SJCRH30 (cell line): ENCODE measurements at regions not wholly inside any gene's neighbourhood (a gene's known extent, or its start where the extent isn't known, plus 50 kb on each side); places are given as distances from the start of the nearest gene placed in this dataset.
A peak's percentile ranks its signal among the peaks of the same experiment; 100 is the strongest.

Experiments used
- DNase-seq, 2 experiments: peaks; one replicate each; pipeline ENCODE4 v3.0.0-alpha.2; 2015 to 2020
- H3K27ac ChIP-seq: fragments of 250-450 bp; sonication (Bioruptor Pico); 2 replicates; pipeline ENCODE4 v1.5.1; 2020; ENCODE audit warnings: mild to moderate bottlenecking, moderate library complexity
- H3K27me3 ChIP-seq: fragments of 250-450 bp; sonication (Bioruptor Pico); 2 replicates; pipeline ENCODE4 v1.5.1; 2020; ENCODE audit warnings: mild to moderate bottlenecking, moderate library complexity
- H3K36me3 ChIP-seq: fragments of 250-450 bp; sonication (Bioruptor Pico); 2 replicates; pipeline ENCODE4 v1.5.1; 2020; ENCODE audit warnings: mild to moderate bottlenecking, moderate library complexity
- H3K4me1 ChIP-seq: fragments of 250-450 bp; sonication (Bioruptor Pico); 2 replicates; pipeline ENCODE4 v1.5.1; 2020; ENCODE audit warnings: mild to moderate bottlenecking, moderate library complexity
- H3K4me3 ChIP-seq: fragments of 250-450 bp; sonication (Bioruptor Pico); 2 replicates; pipeline ENCODE4 v1.5.1; 2020; ENCODE audit warnings: mild to moderate bottlenecking, moderate library complexity
- H3K9me3 ChIP-seq: fragments of 250-450 bp; sonication (Bioruptor Pico); replicated peaks from 2 replicates; pipeline ENCODE4 v1.5.1; 2020; ENCODE audit warnings: mild to moderate bottlenecking, moderate library complexity

DNA sequence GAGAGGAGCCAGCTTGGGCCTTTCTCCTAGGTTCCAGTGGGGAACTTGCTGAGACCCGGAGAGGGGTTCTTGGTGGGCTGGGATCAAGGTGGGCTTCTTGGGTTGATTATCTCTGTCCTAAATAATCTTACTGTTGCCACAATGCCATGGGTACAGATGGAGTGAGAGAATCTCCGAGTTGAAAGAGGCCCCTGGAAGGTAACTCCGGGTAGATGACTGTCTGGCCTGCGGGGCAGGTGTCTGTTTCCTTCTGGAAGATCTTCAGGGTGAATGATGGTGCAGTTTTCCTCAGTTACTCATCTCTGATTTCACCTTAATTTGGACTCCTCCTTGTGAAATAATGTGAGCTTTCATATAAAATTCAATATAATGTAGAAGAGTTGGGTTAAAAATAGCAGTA, 159.4 kb downstream of the ACTR3 start:
- no peaks in the 10 kb centered on the region for H3K36me3 ChIP-seq
- no peak overlapping the region for H3K4me3 ChIP-seq
- DNase-seq: no peak
- no peaks in the 10 kb centered on the region for H3K4me1 ChIP-seq
- no peak overlapping the region for H3K27ac ChIP-seq
- no peaks in the 10 kb centered on the region for H3K27me3 ChIP-seq
- no peaks in the 10 kb centered on the region for H3K9me3 ChIP-seq

DNA sequence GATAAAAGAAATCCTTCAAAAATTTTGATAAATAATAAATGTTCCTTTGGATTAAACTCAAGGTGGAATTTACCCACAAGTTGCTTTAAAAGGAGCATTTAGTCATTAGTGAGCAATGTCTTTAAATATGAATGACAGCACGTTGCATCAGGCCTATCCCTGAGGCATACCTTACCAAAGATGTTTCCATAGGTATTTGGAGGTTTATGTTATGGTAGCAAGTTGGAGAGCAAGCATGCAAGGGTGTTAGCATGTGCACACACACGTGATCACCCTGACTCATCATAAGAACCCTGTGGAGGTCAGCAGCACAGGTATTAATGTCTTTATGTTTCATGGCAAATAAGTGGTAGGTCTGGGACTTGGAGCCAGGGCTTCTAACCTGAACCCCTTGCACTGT, 159.9 kb downstream of the ACTR3 start:
- Histone ChIP-seq H3K4me1 (no peaks in the 10 kb centered on the region), H3K27ac (no peak overlapping the region), H3K4me3 (no peak overlapping the region), H3K27me3 (no peaks in the 10 kb centered on the region), H3K36me3 (no peaks in the 10 kb centered on the region), H3K9me3 (no peaks in the 10 kb centered on the region)
- no peak for DNase-seq

DNA sequence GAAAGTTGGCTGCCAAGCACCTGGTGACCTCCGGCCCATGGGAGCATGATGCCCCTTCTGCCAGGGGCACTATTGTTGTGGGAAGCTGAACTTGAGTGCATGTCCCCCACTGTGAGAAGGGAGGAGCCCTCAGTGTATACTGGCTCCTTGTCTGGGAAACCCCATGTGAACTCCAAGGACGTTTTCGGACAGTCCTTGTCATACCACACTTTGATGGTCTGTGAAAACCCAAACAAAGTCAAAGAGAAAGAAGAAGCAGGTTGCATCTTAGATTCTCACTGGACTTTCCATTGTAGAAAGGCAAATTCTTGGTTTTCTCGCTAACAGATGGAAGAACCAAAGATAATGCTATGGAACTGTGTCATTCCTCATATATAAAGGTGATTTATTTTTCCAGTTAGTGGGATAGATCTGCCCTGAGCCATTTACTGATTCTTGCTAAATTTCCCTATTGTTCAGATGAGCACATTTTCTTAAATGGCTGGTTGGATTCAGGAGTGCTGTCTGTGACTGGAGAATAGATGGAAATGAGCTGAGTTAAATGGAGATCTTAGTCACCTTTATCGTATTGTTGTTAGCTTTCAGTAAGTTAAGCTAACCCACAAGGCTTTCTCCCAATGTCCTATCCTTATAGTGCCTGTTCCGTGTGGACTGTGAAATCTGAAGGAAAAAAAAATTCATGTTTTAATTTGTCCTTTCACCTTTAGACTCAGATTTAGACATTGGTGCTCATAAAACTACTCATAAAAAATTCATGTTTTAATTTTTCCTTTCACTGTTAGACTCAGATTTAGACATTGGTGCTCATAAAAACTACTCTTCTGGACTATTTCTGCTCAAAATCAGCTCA, 166.6 kb downstream of the ACTR3 start:
- DNase-seq: no peak
- Histone ChIP-seq H3K9me3 (no peaks in the 10 kb centered on the region), H3K27me3 (no peaks in the 10 kb centered on the region)

DNA sequence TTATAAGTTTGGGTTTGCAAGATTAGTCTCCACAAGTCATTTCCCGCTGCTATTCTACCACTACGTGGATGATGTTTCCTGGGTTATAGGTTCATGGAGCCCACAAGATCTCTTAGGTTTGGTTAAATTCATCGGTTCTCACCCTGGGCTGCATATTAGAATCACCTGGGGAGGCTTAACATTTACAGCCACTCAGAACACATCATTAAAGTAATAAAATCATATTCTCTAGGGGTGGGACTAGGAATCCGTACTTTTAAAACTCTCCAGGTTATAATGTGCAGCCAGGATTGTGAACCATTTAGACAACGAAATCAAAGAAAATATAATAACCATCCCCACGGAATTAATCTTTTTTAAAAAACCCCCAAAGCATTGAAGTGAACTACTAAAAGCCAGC, 167.7 kb downstream of the ACTR3 start:
- Histone ChIP-seq H3K4me3 (no peak overlapping the region), H3K27me3 (no peaks in the 10 kb centered on the region), H3K4me1 (no peaks in the 10 kb centered on the region), H3K27ac (no peak overlapping the region), H3K36me3 (no peaks in the 10 kb centered on the region), H3K9me3 (no peaks in the 10 kb centered on the region)
- no peak for DNase-seq

More for the DNA sequence above, 166.6 kb downstream of the ACTR3 start:
- Histone ChIP-seq H3K36me3 (no peaks in the 10 kb centered on the region), H3K4me3 (no peak overlapping the region), H3K27ac (no peak overlapping the region), H3K4me1 (no peaks in the 10 kb centered on the region)

DNA sequence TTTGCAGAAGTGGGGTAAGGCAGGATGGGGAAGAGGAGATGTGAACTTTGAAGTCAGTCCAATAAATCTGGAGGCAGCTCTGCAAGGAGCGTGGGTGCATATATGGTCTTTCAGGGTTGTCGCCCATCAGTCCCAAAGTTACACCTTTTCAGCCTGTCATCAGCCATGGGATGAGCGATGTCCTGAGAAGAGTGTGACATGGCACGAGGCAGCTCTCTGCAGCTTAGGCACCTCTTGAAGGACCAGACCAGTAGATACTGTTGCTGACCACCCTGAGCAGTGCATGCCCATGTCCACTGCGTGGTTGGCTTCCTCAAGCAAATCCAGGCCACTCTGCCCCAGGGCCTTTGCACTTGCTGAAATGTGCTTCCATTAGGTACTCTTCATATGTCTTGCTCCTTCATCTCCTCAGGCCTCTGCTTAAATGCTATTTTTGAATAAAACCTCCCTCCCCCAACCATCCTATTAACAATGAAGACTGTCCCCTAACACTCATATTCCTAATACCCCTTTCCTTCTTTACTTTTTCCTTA, 171.7 kb downstream of the ACTR3 start:
- no peak overlapping the region for H3K4me3 ChIP-seq
- no peaks in the 10 kb centered on the region for H3K9me3 ChIP-seq
- no peaks in the 10 kb centered on the region for H3K36me3 ChIP-seq
- no peaks in the 10 kb centered on the region for H3K4me1 ChIP-seq
- DNase-seq: no peak
- no peak overlapping the region for H3K27ac ChIP-seq
- no peaks in the 10 kb centered on the region for H3K27me3 ChIP-seq

DNA sequence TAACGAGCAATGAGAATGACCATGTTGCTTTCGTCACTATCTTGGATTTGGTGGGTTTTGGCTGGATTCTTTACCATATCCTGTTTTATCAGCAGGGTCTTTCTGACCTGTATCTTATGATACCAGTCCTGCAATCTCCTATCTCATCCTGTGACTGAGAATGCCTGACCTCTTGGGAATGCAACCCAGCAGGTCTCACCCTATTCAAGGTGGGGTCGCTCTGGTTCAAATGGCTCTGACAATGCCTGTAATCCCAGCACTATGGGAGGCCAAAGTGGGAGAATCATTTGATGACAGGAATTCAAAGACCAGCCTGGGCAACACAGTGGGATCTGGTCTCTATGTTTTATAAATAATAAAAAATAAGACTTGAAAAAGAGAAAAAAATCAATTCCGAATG, 173.5 kb downstream of the ACTR3 start:
- no peak overlapping the region for H3K27ac ChIP-seq
- H3K4me1 ChIP-seq: no peaks in the 10 kb centered on the region
- H3K9me3 ChIP-seq: no peaks in the 10 kb centered on the region
- H3K4me3 ChIP-seq: no peak overlapping the region
- H3K36me3 ChIP-seq: no peaks in the 10 kb centered on the region
- DNase-seq: no peak
- no peaks in the 10 kb centered on the region for H3K27me3 ChIP-seq

DNA sequence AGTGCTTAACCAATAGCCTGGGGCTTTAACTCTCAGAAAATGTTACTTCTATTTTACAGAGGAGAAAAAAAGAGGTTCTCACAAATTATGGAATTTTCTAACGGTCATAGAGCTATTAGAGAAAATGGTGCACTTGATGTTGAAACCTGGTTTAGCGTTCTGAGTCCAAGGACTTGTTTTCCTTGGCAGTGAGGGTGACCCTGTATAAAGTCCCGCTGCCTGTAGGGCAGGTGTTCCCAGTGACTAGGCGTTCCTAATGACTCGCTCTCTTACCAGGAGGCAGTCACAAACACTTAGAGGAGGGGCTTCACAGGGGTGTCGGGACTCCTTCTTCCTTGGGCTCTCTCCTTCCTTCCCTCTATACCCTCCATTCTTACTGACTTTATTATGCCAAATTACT, 175.8 kb downstream of the ACTR3 start:
- H3K36me3 ChIP-seq: no peaks in the 10 kb centered on the region
- peaks cover 4% of the 10 kb centered on the region; the same call in 1 of the 2 replicates for H3K27me3 ChIP-seq
- DNase-seq: no peak
- no peaks in the 10 kb centered on the region for H3K4me1 ChIP-seq
- no peaks in the 10 kb centered on the region for H3K9me3 ChIP-seq
- no peak overlapping the region for H3K4me3 ChIP-seq
- H3K27ac ChIP-seq: no peak overlapping the region

DNA sequence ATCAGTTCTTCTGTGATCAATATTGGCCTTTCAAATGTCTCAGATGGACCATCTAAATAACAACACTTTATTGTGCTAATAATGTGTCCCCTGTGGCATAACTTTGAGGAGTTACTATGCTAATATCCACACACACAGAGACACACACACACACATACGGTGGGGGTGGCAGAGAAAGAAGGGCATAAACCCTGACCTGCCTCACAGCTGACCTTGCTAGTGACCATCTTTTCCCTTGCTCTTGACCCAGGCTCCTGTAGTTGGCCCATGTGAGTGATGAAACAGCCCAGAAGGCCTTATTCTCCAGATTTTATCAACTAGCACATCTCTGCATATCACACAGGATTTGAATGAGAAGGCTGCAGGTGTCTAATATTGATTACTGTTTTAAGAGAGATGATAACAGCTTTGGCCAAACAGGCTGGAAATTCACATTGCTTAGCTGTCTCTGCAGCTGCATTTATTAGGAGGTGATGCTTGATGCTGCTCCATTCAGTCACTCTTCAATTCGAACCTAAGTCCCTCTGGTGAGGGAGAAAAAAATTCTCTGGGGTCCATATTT, 176.4 kb downstream of the ACTR3 start:
- no peak for DNase-seq
- no peaks in the 10 kb centered on the region for H3K4me1 ChIP-seq
- no peak overlapping the region for H3K4me3 ChIP-seq
- H3K36me3 ChIP-seq: no peaks in the 10 kb centered on the region
- H3K27ac ChIP-seq: no peak overlapping the region
- H3K9me3 ChIP-seq: no peaks in the 10 kb centered on the region
- peaks cover 4% of the 10 kb centered on the region; the same call in 1 of the 2 replicates for H3K27me3 ChIP-seq

DNA sequence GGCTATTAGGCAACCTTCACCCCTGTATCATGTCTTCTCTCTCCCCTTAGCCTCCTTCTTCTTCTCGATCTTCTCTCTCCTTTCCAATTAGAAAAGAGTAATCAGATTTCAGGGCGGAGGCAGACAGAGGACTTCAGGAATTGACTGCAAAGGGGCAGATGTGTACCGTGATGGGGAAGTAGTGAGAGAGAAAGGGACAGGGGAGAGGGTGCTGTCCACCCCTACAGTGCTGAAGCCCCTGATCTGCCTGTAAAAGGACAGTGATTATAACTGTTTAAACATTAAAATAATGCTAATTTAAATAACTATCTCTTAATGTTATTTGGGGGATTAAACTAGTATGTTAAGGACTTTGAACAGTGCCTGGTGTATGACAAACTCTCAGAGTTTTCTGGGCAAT, 178.5 kb downstream of the ACTR3 start:
- Histone ChIP-seq H3K4me1 (no peaks in the 10 kb centered on the region), H3K27me3 (peaks cover 4% of the 10 kb centered on the region; the same call in 1 of the 2 replicates), H3K27ac (no peak overlapping the region), H3K9me3 (no peaks in the 10 kb centered on the region), H3K4me3 (no peak overlapping the region), H3K36me3 (no peaks in the 10 kb centered on the region)
- peak; percentile 28 to 48 for DNase-seq

DNA sequence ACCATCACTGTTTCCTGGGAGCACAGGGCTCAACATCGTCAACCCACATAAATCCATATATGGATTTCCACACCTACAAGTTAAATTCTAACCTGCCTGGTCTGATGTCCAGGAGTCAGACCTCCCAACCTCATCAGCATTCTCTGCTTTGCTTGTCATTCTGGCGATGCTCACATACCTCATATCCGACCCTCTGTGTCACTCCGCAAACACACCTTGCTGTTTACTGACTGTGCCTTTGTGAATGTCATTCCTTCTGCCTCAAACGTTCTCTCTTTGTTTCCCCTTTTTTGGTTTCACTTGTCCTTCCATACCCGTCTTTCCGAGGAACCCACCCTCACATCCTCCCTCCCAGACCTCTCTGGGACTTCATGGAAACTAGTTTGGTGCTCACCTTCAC, 187.1 kb downstream of the ACTR3 start:
- Histone ChIP-seq H3K4me1 (no peaks in the 10 kb centered on the region), H3K27me3 (no peaks in the 10 kb centered on the region), H3K9me3 (no peaks in the 10 kb centered on the region)

DNA sequence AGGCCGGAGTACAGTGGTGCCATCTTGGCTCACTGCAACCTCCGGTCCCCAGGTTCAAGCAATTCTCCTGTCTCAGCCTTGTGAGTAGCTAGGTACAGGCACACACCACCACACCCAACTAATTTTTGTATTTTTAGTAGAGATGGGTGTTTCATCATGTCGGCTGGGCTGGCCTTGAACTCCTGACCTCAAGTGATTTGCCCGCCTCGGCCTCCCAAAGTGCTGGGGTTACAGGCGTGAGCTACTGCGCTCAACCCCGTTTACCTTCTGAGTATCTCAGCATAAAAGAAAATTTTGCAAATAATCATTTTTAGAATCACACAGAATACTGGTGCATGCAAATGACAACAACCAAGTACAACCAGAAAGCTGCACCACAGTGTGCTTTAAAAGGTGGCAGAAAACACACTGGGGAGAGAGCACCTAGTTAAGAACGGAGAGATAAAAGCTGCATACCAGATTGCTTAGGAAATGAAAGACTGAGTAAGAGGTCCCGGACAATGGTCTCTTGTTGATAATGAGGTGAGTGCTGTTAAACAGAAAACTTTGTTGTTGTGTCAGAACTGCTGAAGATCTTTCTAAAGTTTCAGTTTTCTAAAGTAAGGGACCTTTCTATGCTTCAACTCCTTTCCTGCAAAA, 189.6 kb downstream of the ACTR3 start:
- Histone ChIP-seq H3K9me3 (no peaks in the 10 kb centered on the region), H3K4me3 (no peak overlapping the region), H3K27me3 (no peaks in the 10 kb centered on the region), H3K27ac (no peak overlapping the region), H3K36me3 (no peaks in the 10 kb centered on the region), H3K4me1 (no peaks in the 10 kb centered on the region)
- DNase-seq: no peak

More for the DNA sequence above, 187.1 kb downstream of the ACTR3 start:
- Histone ChIP-seq H3K4me3 (no peak overlapping the region), H3K36me3 (no peaks in the 10 kb centered on the region), H3K27ac (no peak overlapping the region)
- DNase-seq: no peak

DNA sequence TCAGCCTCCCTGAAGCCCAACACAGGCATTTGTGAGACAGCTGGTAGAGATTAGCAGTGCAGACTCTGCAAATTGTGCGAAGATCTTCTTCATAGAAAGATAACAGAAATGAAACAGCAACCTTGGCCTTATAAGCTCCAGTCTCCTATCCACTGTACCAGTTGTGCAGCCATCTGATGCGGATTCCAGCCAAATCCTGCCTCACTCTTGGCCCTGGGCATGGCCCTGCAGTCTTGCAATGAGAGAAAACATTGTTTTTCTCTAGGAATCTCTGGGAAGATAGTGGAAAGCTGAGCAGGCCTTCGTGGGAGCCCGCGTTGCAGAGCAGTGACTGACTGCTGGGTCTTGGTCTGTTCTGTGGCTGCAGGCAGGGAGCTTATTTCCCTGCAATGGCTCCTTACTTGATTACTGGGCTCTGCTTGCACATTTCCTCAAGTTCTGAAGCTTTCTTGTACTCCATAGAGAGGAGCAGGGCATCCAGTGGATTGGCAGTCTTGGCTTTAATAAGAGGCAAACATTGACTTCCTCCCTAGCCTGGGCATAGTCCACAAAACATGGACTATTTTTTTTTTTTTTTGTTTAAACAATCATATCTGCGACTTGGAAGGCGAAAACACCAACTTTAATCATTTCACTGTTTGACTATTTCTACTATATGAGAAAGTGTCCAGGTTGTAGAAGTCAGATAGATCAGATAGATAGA, 193.0 kb downstream of the ACTR3 start:
- no peak overlapping the region for H3K4me3 ChIP-seq
- DNase-seq: no peak
- H3K36me3 ChIP-seq: no peaks in the 10 kb centered on the region
- H3K4me1 ChIP-seq: no peaks in the 10 kb centered on the region
- no peaks in the 10 kb centered on the region for H3K27me3 ChIP-seq
- H3K27ac ChIP-seq: no peak overlapping the region
- no peaks in the 10 kb centered on the region for H3K9me3 ChIP-seq

DNA sequence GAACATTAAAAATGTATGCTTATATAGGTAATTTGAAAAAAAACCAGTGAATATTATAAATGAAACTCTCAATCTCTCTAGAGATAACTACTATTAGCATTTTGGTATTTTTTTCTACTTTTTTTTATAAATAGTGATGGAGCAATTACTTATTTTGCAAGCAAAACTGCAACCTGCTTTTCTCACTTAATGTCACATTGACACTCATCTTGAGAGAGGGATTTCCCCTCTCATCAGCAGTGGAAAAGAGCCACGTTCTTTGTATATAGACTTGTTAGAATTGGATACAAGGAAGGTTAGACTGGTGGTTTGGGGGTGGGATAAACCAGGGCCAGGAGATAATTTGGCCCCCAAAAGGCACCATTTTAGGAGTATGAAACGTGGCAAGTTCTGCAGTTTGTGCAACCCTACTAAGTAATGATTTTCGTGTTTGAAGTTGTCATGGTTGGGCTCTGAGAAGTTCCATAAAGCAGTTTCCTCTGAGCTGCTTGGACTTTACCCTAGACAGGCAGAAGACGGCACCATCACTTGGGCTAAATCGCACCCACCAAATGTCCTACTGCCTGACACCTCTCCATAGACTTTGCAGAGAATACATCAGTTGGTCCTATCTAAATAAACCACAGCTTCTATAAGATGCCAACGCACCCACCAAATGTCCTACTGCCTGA, 194.0 kb downstream of the ACTR3 start:
- no peak overlapping the region for H3K4me3 ChIP-seq
- no peak for DNase-seq
- no peak overlapping the region for H3K27ac ChIP-seq
- H3K36me3 ChIP-seq: no peaks in the 10 kb centered on the region
- no peaks in the 10 kb centered on the region for H3K4me1 ChIP-seq
- no peaks in the 10 kb centered on the region for H3K27me3 ChIP-seq
- H3K9me3 ChIP-seq: no peaks in the 10 kb centered on the region

DNA sequence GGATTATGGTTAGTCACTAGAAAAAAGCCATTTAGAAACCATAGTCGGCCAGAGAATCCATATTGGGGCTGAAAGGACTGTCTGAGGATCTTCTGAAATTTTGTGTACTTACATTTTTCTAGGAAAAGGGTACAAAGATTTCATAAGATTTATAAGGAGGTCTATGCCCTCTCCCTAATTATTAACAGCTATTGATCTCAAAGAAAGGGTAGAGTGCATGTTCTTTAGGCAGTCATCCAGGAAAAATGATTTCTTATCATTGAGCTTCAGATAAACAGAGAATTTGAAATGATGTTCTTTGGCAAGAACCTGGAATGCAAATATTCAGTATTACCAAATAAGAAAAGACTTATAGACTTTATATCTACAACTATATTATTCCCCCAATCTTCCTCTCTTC, 195.3 kb downstream of the ACTR3 start:
- Histone ChIP-seq H3K9me3 (no peaks in the 10 kb centered on the region), H3K4me1 (no peaks in the 10 kb centered on the region), H3K36me3 (no peaks in the 10 kb centered on the region), H3K27ac (no peak overlapping the region), H3K4me3 (no peak overlapping the region), H3K27me3 (no peaks in the 10 kb centered on the region)
- DNase-seq: no peak
